ENCODE measurements at regions not wholly inside any gene's neighbourhood (a gene's known extent, or its start where the extent isn't known, plus 50 kb on each side); places are given as distances from the start of the nearest gene placed in this dataset.

DNA sequence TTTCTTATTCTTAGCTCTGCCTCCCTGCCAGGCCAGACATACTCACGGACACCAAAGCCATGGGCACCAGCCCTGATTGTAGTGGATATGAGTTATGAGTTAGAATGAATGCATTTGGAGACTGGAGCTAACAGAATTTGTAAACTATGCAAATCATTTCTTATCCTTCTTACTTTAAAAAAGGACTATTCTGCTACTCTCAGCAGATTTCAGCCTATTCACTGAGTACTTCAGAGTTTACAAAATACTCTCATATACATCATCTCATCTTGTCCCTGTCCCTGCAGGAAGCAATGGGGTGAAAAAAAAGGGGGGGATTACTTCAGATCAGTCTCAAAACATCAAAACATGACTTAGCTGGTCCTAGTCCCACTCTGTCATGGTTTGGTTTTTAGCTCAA is 541.4 kb upstream of the PLXNA2 start:
- no peak for DNase-seq (ENCODE audit: low spot score)

DNA sequence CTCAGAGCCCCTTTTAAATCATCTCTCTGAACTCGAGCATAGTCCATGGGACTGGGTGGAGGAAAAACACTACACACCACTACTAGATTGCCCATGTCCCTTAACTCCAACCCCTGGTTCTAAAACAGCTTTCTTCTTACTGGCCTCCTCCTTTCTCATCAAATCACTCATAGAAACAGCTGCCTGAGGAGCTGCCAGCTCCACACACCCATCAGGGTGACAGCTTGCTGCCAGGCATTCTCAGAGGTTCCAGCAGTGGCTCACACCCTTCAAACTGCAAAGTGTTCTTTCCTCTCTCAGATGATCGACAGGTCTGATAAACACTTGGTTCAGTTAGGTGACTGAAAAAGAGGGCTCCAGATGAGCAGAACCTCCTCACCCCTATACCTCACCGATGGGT is 543.0 kb upstream of the PLXNA2 start:
- no peak for DNase-seq (ENCODE audit: low spot score)

DNA sequence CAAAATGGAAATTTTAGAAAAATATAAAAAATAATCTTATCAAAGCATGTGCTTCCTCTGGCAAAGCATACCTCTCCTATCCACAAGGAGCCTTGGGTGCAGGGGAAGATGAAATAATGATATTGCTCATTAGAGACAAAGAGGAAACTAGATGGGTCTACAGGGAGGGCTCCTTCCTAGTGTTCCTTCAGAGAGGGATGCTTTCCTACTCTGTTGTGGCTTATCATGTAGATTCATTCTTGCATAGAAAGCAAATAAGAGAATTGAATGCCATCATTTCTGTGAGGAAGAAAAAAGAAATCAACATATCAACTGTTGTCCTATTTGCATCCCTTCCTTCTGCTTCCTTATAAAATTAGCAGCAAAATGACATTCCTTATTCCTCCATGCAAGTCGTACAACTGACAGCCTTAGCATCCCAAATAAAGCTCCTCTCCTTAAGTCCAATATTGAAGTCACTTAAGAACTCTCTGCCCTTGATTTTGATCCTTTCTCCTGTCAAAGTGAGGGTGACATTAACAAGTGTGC is 543.9 kb upstream of the PLXNA2 start:
- DNase-seq (ENCODE audit: low spot score), result no peak

DNA sequence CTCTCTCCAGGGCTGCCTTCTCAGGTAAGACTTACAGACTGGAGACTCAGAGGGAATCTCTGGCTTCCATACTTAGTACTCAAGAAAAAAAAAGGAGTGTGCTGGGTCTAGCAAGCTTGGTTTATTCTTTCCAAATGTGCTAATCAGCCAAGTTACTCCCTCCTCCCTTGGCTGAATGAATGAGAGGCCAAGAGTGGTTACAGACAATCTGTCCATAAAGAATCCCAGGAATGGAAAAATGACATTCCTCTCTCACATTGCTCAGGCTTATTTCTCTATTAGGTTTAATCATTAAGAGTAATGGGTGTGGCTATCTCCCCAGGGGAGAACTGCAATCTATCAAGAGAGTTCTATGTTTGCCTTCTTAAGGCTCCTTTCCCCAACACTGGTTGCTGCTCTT is 547.3 kb upstream of the PLXNA2 start:
- no peak for DNase-seq (ENCODE audit: low spot score)

DNA sequence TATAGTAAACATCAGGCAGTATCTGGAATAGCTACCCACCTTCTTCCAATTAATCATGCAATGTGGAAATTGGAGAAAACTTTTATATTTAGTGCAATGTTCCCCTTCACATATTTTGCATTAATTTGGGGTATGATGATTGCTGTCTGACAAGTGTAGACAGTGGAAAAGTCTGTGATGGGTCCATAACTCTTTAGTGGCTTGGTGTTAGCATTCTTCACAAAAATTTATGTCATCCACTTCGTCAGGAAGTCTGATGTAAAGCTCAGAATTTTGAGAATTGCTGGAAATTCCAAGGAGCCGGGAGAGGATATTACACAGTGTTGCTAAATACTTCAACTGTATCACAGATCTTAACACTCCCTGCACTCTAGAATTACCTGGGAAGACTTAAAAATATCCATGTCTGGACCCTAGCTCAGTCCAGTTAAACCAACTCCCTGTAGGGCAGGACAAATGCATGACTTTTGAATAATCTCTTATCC is 549.7 kb upstream of the PLXNA2 start:
- DNase-seq (ENCODE audit: low spot score), result no peak

DNA sequence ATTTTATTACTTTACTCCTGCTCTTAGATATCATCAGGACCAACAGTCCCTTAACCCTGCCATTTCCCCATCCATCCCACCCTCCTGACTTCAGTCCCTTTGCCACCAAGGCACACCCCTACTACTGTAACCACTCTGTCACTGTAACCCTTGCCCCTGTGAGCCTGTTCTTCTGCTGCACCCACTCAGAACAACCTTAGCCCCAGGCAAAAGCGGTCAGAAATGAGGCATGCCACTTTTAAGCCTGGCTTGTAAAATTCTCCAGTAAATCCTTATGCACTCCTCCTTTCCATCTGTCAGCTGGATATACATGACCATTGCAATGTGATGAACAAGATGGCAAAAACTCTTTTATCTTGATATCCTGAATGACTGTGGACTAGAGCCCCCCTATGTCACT is 555.0 kb upstream of the PLXNA2 start:
- no peak for DNase-seq (ENCODE audit: low spot score)

DNA sequence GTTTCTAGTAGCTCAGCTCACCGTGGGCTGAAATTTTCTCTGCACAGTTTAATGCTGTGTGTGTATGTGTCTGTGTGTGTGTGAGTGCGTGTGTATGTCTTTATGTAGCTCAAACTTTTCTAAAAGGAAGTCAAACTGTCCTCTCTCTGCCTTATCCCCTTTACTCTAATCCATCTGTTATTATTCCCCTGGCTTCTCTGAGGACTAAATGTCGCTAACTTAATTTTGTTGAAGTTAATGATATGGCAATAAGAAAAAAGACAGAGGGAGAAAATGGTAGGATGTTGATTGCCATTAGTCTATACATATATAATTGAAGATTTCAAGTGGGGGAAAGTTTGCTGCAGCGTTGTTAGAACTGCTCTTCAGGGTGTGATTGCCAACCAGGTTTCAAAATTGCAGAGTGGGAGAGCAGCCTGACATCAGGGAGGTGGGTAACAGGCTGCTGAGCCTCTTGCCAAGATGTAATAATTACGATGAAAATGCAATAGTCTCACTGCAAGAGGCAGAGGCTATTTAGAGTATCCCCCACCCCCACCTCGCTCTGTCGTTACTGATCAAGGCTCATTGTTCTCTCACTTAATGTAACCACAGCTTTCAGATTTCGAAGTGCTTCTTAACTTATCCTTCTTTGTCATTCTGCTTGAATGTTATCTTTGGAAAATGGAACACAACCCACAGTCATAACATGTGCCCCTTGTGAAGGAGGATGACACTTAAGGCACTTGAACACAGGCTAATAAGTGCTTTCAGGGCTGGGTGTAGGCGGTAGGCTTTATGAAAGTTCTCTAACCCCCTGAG is 559.0 kb upstream of the PLXNA2 start:
- no peak for DNase-seq (ENCODE audit: low spot score)

DNA sequence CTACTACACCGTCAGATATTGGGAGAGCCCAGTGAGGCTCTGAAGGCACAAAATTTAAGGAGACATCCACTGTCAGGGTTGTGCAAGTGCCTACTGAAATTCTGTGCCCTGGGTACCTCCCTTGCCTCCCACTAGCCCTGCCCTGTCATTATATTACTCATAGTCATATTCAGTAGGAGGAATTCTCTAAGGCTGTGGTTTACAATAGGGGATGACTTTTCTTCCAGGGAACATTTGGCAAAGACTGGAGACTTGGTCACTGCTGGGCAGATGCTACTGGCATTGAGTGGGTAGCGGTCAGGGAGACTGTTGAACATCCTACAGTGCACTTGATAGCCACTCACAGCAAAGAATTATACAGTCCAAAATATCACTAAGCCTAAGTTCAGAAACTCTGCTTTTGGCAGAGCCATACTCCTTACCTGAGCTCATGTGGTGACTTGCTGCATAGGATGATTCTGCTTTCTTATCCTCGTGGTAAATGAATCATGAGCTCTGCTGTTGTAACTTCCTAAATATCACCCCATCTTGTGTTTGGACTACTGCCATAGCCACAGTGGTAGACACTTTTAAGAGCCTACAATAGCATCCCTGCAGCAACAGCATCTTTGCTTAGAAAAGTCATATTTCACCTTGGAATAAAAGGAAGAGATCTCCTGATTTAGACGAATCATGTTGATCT is 563.4 kb upstream of the PLXNA2 start:
- DNase-seq (ENCODE audit: low spot score), result no peak

DNA sequence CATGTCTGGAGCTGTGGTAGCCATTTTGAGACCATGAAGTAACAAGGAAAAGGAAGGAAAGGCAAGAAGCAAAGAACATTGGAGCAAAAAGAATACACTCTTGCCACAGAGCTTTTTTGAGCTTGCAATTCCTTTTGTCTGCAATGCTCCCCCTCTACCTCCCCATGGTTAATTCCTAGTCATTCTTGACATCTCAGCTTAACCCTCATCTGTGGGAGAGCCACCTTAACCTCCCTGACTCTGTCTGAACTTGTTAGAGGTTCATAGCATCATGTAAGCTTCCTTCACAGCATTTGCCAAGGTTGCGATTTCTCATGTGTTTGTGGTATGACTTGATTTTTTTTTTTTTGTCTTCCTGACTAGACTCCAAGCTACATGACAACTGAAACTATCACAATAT is 564.1 kb upstream of the PLXNA2 start:
- no peak for DNase-seq (ENCODE audit: low spot score)

DNA sequence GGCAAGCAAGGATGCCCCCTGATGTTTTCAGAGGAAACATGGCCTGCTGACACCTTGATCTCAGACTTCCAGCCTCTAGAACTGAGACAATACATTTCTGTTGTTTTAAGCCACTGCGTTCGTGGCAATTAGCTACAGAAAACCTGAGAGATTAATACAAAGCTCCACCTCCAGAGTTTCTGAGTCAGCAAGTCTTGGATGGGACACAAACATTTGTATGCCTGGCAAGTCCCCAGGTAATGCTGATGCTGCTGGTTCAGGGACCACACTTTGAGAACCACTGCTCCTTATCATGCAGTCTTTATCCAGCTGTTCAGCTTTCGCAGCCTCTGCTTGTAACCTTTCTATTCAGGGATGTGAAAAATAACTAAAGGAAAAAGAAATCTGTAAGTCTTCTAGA is 565.7 kb upstream of the PLXNA2 start:
- DNase-seq (ENCODE audit: low spot score), result no peak

DNA sequence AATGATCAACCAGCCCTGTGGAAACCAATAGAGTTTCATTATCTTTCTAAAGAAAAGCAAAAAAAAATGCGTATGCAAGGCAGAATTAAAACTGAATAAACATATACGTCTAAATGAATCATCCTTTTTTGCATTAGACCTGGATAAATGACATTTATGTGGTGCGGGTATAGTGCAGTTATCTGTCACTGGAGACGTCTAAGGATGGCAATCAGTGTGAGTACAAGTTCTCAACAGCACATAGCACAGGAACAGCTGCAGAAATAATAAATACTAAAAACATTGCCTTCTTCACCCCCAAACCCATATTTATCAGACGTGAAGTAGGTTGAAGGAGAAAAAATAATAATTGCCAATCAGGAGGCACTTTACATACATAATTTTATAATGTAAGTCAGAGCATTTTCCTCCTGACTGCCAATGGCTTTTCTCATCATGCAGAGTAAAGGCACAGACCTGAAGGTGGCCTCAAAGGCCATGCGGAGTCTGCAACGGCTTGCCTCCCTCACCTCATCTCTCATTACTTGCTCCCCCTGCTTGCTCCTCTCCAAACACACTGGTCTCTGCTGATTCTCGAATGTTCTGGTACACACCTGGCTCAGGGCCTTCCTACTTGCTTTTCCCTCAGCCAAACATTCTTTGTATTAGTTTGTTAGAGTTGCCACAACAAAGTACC is 574.7 kb upstream of the PLXNA2 start:
- no peak for DNase-seq (ENCODE audit: low spot score)

DNA sequence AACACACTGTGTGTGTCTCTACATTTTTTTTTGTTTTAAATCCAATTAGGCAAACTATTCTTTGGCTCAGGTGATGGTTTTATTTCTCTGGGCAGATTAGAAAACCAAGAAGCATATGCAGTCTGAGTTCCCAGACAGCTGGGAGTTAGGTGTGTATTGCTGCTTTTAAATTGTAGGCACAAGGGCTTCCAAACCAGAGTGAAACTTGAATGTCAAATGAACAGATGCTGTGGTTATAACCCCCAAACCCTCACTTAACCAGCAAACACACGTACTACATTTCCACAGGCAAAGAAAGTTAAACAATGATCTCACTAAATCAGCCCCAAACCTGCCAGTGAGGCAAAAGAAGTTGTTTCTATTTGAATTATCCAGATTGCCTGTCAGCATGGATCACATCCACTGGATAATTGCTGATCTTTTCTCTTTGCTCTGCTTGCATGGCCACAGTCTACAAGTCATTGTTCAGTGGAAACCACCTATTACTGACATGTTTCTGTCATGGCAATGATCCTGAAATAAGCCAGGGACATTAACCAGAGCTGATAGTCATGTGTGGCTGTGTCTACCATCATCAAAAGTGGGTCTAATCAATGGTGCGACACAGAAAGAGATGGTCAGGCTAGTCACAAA is 576.5 kb upstream of the PLXNA2 start:
- DNase-seq (ENCODE audit: low spot score), result no peak

DNA sequence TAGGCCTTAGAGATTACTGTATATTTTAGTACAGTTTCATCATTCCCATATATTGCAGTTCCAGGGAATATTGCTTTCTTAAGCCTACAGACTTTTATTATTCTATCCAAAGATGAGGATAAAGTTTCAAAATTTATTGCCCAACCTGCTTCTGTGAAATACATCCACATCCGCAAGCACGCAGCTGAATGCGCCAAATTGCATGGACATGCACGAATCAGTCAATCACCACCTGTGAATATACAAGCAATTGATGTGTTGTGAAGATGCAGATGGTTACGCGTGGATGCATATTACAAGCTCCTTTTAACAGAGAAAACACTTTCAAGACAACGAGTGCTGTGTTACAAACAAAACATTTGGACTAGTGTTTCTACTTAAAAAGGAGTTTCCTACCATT is 577.8 kb upstream of the PLXNA2 start:
- no peak for DNase-seq (ENCODE audit: low spot score)

DNA sequence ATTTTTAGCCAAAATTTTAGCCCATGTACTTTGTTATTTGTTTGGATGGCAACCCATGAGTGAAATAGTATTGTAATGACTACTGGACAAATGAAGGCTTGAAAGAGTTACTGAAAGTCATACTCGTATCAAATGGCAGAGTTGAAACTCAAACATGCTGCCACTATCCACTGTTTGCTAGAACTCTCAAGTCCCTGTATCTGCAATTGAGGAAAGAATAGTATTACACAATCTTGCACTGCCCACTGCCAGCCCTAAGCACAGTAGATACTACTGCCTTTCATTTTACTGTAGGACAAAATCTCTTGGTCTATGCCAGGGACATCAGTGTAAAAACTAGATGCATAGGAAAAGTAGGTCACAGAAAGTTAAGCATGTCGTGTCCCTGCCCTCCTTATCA is 581.1 kb upstream of the PLXNA2 start:
- DNase-seq (ENCODE audit: low spot score), result no peak

DNA sequence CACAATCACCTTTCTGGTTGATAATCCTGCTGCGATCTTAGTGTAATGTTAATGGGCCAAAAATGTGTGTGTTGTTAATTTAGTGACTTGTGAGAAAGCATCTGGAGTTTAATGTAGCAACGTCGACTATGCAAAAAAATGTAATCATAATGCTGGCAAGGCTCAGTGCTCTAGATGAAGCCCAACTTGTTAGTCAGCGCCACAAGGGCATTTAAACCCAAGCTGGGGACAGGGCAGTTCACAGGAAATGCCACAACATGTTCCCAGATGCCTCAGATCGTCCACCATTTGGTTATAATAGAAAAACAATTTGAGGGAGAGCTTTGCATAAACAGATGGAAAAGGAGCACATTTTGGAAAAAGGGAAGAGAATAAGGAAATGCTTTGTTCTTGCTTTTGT is 585.4 kb upstream of the PLXNA2 start:
- no peak for DNase-seq (ENCODE audit: low spot score)

DNA sequence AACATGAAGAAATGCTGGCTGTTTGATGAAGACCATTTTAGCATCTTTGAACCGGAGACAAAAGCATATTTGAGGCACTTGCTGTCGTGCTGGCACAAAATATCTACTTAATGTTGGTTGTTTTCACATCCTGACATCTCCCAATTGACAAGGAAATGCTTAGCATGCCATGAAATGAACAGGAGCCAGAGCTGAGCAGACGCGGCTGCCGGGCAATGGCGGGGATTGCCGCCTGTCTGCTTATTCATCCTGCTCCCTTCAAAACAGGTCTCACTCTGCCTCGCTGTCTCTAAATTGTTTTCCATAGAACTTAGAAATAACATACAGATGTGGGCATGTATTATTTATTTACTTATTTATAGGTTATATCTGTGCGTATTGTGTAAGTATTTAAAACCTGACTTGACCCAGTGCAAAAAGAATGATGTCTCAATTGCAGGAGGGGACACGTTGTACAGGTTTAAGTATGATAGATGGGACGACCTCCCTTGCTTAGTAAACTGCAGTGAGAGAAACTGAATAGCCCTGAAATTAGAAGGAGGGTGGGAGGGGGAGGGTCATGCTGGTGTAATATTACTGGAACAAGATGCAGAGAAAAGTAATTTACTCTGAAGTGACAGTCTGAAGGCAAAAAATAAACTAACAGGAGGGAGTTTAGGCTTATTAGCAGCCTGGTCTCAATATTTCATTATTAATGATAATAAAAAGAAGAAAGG is 590.4 kb upstream of the PLXNA2 start:
- DNase-seq (ENCODE audit: low spot score), result no peak

DNA sequence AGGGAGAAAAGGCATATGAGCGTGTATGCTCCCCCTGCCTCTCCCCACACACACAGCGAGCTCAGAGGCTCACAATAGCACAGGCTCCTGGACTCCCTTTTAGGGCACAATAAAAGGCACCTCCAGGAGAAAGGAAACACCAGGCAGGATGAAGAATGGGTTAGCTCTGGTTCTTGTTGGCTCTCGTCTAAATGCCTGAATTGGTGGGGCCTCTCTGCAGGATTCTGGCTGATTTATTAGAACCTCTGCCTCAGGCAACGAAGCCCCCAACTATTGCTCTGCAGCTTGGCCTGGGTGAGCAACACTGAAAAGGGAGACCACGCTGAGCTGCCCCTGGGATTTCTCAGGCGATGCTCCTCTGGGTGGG is 590.9 kb upstream of the PLXNA2 start:
- DNase-seq (ENCODE audit: low spot score), result no peak

DNA sequence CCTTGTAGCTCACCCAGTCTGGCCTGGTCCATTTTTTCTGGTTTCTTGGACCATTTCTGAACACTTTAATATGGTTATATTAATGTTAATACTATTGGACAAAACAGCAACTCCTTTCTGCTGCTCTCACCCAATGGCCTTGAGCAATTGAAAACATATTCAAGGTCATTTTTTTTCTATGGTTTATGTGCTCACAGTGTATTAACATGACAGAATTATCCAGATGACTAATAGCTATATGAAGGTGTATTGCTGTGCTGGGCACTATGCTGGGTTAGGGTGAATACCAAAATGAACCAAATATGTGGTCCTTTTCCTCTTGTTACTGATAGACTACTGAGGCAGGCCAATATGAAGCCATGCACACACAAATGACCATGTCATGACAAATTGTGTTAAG is 591.6 kb upstream of the PLXNA2 start:
- no peak for DNase-seq (ENCODE audit: low spot score)

DNA sequence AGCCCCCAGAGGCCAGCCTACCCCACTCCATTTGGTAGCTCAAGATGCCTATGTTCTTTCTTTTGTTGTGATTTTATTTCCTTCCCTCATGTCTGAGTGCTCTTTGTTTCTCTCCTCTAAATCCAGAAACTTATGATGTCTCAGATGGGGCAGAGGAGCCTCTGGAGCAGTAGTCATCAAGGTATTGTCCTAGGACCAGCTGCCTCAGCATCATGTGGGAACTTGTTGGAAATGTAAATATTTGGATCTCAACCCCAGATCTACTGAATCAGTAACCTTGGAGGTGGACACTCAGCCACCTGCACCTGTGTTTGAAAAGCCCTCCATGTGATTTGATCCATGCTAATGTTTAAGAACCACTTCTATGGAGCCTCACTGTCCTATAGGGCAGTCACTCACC is 593.1 kb upstream of the PLXNA2 start:
- no peak for DNase-seq (ENCODE audit: low spot score)

DNA sequence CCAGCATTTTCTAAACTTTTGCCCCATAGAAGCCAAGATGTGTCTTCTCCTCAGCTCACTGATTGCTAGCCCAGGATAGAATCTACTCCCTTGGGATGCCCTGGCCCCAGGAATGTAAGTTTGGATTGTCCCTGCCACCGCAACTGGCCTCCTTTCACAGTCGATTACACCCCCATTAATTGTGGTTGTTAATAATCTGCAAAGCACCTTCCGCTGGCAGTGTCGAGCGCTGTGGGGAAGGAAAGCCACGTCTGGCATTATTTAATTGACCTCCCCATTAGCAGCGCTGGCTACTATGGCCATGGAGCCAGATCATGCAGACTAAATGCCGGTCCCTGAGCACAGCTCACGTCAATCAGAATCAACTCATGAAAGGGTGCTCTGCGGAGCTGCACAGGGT is 597.3 kb upstream of the PLXNA2 start:
- no peak for DNase-seq (ENCODE audit: low spot score)

DNA sequence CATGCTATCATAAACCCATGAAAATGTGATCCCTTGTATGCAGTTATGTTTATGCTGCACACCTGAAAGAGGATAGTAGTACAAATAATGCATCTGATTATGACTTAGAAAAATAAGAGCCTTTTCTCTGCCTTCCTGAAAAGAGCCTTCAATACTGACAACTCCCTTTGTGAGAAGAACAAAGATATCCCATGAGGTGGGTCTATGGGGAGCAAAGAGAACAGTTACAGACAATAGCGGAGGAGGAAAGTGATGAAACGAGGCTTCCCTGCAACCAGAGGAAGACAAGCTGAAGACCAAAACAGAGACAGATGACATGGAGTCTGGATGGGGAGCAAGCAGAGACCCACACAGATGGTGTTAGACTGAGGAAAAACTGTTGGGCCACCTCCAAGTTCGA is 598.3 kb upstream of the PLXNA2 start:
- DNase-seq (ENCODE audit: low spot score), result no peak

DNA sequence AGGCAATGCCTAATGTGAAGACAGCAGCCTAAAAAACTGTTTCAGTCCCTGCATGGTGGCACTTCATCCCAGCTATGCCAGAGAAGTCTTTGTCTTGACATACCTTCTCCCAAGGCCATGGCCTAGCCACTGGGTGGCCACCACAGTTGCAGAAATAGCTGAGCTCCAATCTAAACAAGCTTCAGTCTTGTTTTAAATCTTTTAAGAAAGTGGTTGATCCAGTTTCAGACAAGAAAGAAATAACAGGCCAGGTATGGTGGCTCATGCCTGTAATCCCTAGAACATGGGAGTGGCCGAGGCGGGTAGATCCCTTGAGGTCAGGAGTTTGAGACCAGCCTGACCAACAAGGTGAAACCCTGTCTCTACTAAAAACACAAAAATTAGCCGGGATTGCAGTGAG is 600.0 kb upstream of the PLXNA2 start:
- no peak for DNase-seq (ENCODE audit: low spot score)

Measured in germinal center (tissue), 1 donor.